ENCODE measurements at regions not wholly inside any gene's neighbourhood (a gene's known extent, or its start where the extent isn't known, plus 50 kb on each side); places are given as distances from the start of the nearest gene placed in this dataset.
A peak's percentile ranks its signal among the peaks of the same experiment; 100 is the strongest.

DNA sequence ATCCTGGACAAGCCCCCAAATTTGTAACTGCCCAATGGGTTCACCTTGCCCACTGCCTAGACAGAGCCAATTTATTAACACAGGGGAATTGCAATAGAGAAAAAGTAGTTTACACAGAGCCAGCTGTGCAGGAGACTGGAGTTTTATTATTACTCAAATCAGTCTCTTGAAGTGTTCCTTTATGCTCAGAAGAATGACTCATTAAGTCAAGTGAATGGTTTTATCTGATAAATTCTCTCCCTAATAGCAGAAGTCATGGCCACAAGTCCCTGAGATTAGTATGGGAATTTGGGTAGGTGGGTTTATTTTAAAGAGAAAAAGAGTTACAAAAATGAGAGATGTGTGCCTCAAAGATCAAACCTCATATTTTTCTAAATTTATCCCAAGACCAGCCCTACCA, 122.8 kb upstream of the NUDT4 start:
- DNase-seq = no peak

DNA sequence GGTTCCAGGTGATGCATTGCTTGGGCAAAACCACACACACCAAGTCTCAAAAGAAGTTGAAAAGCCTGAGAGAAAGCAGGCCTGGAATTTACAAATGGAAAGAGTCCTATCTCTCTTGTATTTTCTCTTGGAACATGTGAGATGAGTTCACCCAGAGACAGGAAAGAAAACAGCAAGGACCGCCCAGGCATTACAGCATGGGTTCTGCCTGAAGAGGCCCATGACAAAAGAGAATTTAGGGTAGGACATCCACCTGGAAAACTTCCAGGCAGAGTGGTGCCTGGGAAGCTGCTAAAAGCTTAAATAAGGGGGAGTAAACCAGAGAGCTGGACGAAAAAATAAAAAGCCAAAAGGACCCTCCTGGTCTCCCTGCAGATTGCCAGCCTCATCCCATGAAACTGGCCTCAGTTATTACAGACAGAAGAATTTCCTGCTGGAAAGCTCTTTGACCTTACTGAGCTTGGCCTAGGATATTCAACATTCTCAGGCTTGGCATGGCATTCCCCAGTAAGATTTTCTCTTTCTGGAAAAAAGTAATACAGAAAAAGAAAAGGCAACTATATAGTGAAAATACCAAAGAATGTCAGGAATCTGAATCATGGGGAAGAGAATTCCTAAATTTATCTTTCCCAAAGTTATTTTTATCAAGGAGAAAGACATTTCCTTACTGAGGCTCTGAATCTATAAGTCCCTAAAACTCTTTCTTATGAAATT, 121.3 kb upstream of the NUDT4 start:
- DNase-seq = no peak

GRCh38 chr12:93261505-93262094, 116.1 kb upstream of the NUDT4 start:
- DNase-seq = no peak

GRCh38 chr12:93272997-93273396, 104.7 kb upstream of the NUDT4 start:
- DNase-seq = no peak

DNA sequence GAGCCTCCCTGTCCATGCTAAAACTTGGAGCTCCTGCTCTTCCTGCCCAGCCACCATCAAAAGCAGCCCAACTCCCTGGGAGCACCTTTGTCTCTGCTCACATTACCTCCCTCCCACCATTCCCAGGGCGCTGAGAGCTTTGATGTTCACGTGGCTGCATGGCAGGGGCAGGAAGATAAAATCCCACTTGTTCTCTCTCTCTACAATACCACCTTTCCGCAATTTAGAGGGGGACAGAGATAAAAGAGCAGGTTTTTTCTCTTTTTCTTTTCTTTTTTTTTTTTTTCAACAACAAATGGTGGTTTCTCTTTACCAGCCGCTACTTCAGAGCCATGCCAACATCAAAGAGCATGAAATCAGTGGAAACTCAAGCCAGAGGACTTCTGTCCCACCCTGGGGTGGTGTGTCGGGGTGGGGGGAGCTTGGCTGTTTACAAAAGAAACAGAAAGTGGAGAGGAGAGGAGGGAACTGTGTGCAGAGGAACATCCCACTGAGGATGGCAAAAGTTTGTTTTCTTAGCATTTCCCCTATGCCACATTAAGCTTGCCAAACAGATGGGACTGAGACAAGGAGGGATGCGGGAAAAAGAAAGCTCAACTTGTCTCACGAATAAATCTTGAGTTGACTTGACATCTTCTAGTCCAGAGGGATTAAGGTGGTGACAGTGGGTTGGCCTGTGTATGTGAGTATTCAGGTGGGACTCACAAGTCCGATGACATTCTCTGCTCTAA, 103.7 kb upstream of the NUDT4 start:
- DNase-seq = no peak

DNA sequence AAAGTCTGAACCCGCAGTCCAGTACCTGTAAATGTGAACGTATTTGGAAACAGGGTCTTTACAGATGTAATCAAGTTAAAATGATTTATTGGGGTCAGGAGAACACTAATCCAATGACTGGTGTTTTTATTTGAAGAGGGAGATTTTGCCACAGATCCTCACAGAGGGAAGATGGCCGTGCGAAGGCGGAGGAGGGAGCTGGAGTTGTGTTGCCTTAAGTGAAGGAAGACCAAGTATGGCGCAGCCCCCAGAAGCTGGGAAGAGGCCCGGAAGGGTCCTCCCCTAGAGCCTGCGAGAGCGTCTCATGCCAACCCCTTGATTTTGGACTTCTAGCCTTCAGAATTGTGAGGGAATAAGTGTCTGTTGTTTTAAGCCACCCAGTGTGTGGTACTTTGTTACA, 102.8 kb upstream of the NUDT4 start:
- DNase-seq = no peak

GRCh38 chr12:93275589-93275988, 102.1 kb upstream of the NUDT4 start:
- no peak for DNase-seq

DNA sequence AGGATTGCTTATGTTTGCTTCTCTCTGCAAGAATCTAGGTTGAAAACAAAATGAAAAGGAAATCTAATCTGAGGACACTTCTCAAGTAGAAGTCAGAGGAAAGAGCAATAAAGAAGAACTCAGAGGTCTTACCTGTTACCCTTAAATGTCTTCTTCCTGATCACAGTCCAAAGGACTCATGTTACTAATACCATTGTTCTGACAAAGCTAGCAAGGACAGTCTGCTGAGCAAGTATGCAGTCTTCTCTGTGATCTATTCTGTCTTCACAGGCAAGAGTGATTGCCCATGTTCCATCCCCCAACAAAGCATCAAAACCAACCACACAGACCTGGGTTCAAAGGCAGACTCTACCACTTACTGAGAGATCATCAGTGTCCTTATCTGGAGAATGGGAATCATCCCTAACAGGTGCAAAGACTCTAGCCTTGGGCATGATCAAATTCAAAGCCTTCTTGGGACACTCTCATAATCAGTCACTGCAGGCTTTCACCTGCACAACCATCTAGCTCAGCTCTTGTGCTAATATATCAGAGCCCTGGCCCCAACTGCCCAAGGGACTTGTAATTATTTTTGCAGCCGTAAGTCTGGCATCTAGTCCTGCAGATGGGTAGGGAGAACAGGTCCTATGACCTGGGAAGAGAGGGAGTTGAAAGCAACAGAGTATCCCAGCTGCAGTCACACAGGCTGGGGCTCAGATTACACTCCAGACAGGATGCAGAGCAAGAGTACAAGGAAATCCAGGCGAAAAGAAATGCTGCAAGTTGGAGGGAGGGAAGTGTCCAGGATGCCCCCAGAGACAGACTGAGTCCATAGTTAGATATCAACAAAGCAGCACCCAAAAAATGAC, 97.9 kb upstream of the NUDT4 start:
- peak in 1 of 2 experiments; percentile 4 for DNase-seq

DNA sequence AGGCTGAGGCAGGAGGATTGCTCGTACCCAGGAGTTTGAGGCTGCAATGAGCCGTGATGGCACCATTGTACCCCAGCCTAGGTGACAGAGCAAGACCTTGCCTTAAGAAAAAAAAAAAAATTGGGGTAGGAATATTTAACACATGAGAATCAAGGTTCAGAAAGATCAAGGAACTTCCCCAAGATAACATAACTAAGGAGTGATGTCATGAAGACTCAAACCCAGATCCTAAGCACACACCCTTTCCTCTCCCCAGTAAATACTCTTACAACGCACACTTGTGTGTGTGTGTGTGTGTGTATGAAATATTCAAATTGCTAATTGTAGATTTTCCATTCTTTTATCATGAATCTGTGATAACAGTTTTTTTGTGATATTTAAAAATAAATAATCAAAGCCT, 90.6 kb upstream of the NUDT4 start:
- no peak for DNase-seq

- DNase-seq = no peak
Observed at GRCh38 chr12:93288626-93289025, 89.1 kb upstream of the NUDT4 start.

DNA sequence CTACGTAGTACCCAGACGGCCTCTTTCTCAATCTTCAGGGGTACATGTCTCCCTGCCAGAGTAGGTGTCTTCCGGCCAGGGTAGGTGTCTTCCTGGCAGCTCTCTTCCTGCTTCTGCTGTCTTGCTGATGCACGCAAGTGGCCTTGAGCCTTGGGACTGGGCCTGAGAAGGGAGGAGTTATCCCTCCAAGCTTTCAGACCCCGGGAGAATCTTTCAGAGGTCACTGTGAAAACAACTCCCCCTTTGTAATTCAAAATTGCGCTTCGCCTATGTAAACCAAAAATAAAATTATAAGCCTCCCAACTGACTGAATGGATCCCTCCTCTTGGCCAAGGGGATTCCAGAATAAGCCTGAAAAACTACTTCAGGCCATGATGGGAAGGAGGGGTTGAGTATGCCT, 87.3 kb upstream of the NUDT4 start:
- no peak for DNase-seq

DNA sequence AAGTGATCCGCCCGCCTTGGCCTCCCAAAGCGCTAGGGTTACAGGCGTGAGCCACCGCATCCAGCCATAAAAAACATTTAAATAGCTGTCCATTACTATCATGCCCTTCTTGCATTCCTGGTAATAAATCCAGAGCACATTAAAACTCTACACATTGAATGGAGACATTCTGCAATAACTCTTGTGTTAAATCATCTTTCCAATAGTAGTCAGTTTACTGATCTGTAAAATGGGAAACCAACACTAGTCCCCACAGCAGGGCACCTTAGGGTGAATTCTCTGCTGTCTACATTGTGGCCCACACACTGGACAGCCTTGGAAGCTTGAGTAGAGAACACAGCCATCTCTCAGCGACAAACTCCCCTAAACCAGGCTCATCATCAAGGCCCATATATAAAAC, 85.5 kb upstream of the NUDT4 start:
- no peak for DNase-seq

- DNase-seq = peak in 1 of 2 experiments; percentile 20
Observed at GRCh38 chr12:93292731-93293566, 84.8 kb upstream of the NUDT4 start.

GRCh38 chr12:93297032-93297431, 80.7 kb upstream of the NUDT4 start:
- DNase-seq = no peak

DNA sequence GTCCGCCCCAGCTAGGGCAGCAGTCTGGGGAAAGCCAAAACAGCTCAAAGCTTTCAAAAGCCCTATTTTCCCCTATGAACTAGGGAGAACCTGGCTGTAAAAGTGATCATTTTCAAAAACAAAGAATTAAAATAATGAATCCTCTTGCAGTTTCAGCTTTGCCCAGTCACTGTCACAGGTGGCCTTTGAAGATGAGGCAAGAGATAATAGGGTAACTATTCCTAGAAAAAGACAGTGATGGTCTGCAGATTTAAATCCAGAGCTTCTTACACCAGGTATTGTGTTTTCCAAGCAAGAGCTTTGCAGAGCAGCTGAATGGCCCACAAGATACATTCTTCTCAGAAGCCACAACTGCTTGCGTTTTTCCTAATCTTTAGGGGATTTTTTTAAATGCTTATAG, 80.2 kb upstream of the NUDT4 start:
- no peak for DNase-seq

GRCh38 chr12:93299262-93299846, 78.4 kb upstream of the NUDT4 start:
- DNase-seq = no peak

DNA sequence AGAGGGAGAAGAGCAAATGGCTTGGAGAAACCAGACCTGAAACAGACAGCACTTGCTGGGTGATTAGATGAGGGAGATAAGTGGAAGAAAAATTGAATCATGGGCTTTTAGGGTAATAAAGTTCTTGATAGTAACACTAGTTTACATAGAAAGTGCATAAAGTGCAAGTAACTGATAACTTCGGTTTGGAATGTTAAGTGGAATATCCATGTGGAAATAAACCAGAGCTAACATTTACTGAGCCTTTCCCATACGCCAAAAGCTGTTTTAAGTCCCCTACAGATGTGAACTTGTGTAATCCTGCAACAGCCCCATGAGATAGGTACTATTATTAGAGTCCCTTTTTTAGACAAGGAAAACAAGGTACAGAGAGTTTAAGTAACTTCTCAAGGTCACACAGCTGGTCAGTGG, 77.1 kb upstream of the NUDT4 start:
- no peak for DNase-seq

DNA sequence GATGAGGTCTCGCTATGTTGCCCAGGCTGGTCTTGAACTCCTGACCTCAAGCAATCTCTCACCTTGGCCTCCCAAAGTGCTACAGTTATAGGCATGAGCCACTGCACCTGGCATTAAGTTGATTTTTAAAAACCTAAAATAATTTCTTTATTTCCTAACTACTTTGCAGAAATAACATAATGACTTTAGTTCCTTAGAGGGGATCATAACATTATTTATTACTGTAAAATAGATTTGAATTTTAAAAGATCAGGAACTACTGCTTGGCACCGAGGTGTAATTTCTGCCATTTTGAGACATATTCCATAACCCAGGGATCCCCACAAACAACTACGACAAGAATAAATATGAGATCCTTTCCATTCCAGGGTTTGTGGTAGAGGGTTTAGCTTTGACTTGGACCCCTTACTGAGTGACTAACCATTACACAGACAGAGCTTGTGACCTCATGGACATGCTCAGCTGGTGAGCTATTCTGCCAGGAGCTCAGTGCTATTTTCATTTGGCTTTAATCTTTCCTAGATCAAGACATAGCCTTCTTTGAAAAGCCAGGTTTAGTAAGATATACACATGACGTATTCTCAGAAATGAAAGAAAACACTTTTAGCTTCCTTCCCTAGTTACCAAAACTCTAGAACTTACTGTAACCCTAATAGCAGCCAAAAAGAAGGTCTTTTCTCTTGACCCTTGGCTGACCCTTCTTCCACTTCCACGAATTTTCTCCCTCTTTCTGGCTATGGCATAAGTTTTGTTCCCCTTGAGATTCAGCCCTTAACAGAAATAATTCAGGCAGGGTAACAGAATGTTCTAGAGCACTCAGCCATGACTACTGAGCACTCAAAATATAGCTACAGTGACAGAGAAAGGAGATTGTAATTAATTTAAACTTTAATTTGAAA, 75.1 kb upstream of the NUDT4 start:
- no peak for DNase-seq

- DNase-seq = no peak
Observed at GRCh38 chr12:93306636-93307035, 71.1 kb upstream of the NUDT4 start.

DNA sequence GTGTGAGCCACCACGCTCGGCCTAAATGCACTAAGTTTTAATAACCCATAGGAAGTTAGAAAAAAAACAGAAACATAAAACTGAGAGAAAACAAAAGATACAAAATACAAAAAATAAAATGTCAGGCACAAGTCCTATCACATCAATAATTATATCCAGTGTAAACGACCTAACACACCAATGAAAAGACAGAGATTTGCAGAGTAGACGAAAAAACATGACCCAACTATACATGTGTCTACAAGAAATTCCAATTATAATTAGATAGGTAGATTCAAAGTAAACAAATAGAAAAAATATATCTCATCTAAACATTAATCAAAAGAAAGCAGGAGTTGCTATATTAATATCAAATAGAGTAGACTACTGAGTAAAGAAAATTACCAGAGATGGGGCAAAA, 69.4 kb upstream of the NUDT4 start:
- no peak for DNase-seq

GRCh38 chr12:93311827-93312226, 65.9 kb upstream of the NUDT4 start:
- no peak for DNase-seq
